GM19463 (cell line): ENCODE measurements at regions not wholly inside any gene's neighbourhood (a gene's known extent, or its start where the extent isn't known, plus 50 kb on each side); places are given as distances from the start of the nearest gene placed in this dataset.
A peak's percentile ranks its signal among the peaks of the same experiment; 100 is the strongest.

Experiments
- ATAC-seq: cut with Tn5 transposase; IDR thresholded peaks from one replicate; pipeline ENCODE4 v1.9.1; 2021; ENCODE audit warnings: mild to moderate bottlenecking, moderate library complexity; ENCODE audit not compliant: unreplicated experiment

GRCh38 chr5:116658830-116659229 lies 84.2 kb upstream of the SEMA6A start:
- no peak for ATAC-seq

GRCh38 chr5:116658141-116658540 lies 83.5 kb upstream of the SEMA6A start:
- ATAC-seq: no peak

GRCh38 chr5:116655431-116655830 lies 80.8 kb upstream of the SEMA6A start:
- no peak for ATAC-seq

DNA sequence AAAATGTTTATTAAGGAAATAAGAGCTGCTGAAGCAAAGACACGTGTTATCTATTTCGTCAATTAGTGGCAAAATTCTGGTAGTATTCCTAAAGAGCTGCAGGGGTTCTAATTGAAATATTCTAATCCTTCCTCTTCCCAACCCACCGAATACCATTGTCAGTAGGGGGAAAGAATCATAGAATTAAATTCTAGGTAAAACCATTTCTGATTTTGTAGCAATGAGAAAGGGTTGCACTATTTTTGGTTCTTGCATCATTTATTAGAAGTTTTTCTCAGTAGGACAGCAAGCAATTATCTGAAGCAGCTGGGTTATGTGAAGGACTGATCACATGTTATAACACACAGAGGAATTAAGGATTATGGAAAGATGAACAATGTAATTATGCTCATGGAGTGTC lies 80.3 kb upstream of the SEMA6A start:
- no peak for ATAC-seq

DNA sequence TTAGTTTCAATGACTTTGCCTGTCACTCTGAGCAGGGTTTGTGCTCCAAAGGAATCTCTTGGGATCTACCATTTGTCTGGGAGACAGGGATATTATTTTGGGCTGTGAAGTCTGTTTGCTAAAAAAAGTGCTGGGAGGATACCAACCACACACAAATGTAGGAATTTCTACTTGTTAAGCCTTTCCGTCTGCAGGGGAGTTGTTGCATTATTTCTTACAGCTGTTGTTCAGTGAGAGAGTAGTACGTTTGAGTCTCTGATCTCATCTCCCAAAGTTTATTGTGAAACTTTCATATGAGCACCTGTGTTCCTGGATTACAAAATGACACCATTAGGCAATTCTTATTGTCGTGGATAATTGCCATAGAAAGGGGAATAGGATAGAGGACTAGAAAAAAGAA lies 78.3 kb upstream of the SEMA6A start:
- ATAC-seq: no peak

- peak; percentile 94 for ATAC-seq
Observed at GRCh38 chr5:116652196-116652729, 77.6 kb upstream of the SEMA6A start.

DNA sequence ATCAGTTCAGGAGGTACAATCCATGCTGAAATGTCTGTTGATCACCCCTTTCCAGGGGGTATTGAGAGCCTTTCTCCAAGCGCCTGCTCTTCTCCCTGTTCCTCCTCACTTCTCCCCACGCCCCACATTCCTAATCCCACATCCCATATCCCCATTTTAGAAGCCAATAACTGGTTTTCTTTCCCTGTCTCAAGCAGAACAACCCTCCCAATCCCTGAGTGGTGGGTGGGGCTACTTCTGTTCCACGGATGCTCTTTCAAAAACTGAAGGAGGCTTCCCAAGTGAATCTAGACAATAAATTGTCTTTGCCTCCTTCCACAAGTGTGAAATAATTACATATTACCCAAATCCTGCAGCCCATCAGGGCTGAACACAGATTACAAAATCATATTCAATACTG lies 77.0 kb upstream of the SEMA6A start:
- no peak for ATAC-seq

DNA sequence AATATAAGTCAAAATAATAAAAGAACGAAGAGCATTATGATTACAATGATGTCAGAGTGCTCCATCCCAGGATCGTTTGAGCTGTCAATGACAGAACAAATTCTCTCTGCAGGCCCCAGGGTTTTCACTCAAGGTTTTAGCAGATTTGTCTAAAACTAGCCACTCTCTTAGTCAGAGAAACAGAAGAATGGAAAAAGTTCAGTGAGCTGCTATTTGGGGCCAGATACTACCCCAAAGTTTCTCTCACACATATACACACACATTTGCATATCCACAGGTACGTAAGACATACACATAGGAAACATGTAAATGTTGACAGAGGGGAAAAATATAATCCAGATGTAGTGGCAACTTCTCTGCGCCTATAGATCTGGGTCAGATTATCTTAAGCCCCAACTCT lies 76.3 kb upstream of the SEMA6A start:
- ATAC-seq: no peak

- ATAC-seq: no peak
Observed at GRCh38 chr5:116650544-116650943, 75.9 kb upstream of the SEMA6A start.

DNA sequence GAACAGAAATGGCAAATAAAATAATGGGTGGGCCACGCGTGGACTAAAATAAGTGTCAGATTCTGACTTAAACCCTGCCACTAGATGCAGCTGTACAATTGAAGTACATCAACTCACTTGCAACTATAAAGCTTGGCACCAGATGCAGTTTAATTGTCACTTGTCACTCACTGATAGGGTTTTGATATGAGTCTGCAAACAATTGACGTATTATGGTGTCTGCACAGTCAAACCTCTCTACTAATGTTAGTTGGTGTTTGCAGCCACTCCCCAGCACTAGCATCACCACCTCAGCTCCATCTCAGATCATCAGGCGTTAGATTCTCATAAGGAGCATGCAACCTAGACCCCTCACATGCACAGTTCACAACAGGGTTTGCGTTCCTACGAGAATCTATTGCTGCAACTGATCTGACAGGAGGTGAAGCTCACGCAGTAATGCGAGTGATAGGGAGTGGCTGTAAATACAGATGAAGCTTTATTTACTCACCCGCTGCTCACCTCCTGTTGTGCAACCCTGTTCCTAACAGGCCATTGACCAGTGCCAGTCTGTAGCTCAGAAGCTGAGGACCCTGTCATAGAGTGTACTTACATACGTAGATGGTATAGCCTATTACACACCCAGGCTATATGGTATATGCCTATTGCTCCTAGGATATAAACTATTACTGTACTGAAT lies 72.1 kb upstream of the SEMA6A start:
- ATAC-seq: no peak

- ATAC-seq: peak; percentile 84
Observed at GRCh38 chr5:116645627-116646026, 71.0 kb upstream of the SEMA6A start.

- ATAC-seq: no peak
Observed at GRCh38 chr5:116640236-116640635, 65.6 kb upstream of the SEMA6A start.

DNA sequence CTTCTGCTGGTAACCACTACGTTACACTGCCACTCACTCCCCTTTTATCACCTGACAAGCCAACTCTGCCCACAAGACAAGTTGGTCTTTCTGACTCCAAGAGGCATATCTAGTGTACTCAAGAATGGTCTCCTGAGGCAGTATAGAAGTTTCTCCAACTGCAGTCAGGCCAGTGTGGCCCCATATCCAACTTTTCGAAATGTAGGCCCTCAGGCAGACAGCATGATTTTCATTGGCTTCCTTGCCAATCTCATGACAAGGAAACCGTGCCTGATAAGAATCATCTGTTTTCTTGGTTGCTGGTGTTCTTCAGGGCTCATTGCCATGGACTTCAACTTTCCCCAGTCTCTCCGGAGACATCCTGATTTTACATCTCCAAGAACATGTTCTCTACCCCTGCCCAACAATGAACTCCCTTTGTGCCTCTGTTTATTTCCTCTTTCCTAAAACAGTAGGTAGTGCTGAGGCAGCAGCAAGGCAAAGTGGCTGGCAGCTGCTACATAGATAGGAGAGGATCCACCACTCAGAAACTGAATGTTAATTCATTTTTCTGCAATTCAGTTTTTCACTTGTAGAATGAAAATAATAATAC lies 62.6 kb upstream of the SEMA6A start:
- no peak for ATAC-seq

GRCh38 chr5:116632890-116633289 lies 58.3 kb upstream of the SEMA6A start:
- ATAC-seq: peak; percentile 71

GRCh38 chr5:116631147-116631546 lies 56.5 kb upstream of the SEMA6A start:
- no peak for ATAC-seq

DNA sequence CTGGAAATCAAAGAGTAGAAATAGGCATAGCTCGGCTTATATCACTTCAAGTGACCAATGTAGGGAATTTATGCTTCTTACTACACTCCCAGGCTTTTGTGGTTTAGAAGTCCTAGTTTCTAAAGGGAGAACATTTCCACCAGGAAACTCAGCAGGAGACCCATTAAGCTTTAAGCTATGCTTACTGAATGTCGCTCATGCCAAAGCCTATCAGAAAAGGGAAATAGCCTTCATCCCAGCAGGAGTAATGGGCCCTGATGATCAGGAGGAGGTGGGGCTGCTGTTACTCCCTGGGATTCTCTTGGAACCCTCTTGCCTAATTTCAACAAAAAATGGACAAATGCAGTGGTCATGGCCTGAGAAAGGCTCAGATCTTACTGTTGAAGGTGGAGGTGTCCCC lies 54.5 kb upstream of the SEMA6A start:
- no peak for ATAC-seq

- ATAC-seq: peak; percentile 92
Observed at GRCh38 chr5:116626945-116627679, 52.5 kb upstream of the SEMA6A start.

GRCh38 chr5:116626272-116626723 lies 51.7 kb upstream of the SEMA6A start:
- ATAC-seq: no peak
